ENCODE measurements at regions not wholly inside any gene's neighbourhood (a gene's known extent, or its start where the extent isn't known, plus 50 kb on each side); places are given as distances from the start of the nearest gene placed in this dataset.

GRCh38 chr7:29642494-29643155 is 79.0 kb downstream of the PRR15 start:
- TF ChIP-seq KAT2A (conservative IDR thresholded peaks at IDR 0.05; ENCODE audit: control insufficient read depth, low read depth, low read length) (no peak), CTCF (IDR thresholded peaks at IDR 0.05 in 2 of 3, conservative IDR thresholded peaks at IDR 0.05 in 1 of 3; ENCODE audit: control insufficient read depth in 2 of 3, extremely low read depth in 1 of 3, insufficient read depth in 1 of 3, low read depth in 3 of 3, low read length in 3 of 3) (no peak)
- TF ChIP-seq, protein P1, sequence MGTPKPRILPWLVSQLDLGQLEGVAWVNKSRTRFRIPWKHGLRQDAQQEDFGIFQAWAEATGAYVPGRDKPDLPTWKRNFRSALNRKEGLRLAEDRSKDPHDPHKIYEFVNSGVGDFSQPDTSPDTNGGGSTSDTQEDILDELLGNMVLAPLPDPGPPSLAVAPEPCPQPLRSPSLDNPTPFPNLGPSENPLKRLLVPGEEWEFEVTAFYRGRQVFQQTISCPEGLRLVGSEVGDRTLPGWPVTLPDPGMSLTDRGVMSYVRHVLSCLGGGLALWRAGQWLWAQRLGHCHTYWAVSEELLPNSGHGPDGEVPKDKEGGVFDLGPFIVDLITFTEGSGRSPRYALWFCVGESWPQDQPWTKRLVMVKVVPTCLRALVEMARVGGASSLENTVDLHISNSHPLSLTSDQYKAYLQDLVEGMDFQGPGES (IDR thresholded peaks at IDR 0.05) = no peak

All from GM12878 (cell line).